GM18517 (cell line): ENCODE measurements at regions not wholly inside any gene's neighbourhood (a gene's known extent, or its start where the extent isn't known, plus 50 kb on each side); places are given as distances from the start of the nearest gene placed in this dataset.
A peak's percentile ranks its signal among the peaks of the same experiment; 100 is the strongest.
"Not testable (repeated sequence)": the region's sequence is repeated elsewhere in the genome, so short reads cannot be mapped to it uniquely, and the experiment has no call there.

Experiments
- ATAC-seq: cut with Tn5 transposase; IDR thresholded peaks from one replicate; pipeline ENCODE4 v1.9.1; 2021; ENCODE audit warnings: mild to moderate bottlenecking, moderate library complexity; ENCODE audit not compliant: unreplicated experiment

DNA sequence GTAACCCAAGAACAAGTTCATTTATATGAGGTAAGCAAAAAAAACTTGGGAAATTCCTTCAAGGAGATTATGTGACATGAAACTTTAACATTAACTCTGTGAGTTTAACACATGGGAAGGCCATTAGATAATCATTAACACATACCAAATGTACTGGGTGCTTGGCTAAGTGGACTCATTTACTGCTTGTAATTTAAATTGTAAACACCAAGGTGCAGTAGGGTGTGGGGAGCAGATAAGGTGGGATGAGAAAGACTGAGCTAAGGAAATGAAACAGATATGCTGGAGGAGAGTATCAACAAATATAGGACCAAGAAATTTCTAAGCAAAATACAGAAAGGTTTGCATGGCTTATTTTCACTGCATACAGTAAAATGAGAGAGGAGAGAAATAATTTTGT lies 2384.8 kb upstream of the ACO1 start:
- ATAC-seq: no peak

DNA sequence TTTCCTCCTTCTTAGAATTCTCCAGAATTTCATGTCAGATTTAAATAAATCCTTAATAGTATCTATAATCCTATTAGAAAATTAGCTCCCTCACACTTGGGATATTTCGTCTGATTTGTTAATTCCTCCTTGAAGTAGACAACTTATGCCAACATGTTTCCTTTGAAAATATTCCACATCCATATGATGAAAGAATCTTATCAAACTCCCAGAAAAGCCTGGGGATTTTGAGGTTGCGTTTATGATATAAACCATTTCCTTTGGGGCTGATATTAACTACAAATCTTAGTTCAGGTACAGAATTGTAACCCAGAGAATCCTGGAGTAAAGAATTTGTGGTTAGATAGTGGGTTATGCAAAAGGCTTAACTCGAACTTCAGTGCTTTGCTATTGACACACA lies 2373.8 kb upstream of the ACO1 start:
- no peak for ATAC-seq

DNA sequence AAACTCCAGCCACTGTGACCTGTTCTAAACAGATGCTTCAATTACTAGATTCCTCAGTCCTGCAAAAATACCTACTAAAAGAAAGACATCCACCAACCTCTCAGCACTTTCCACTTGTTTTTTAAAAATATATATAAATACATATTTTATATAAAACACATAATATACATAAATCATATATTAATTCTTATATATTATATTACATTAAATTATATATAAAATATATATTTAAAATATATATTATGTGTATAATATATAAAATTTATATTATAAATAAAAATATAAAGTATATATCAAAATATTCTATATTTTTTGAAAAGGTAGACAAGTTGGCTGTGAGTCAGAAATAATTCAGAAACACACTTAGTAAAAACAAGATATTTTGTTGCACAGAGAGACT lies 2371.8 kb upstream of the ACO1 start:
- no peak for ATAC-seq

DNA sequence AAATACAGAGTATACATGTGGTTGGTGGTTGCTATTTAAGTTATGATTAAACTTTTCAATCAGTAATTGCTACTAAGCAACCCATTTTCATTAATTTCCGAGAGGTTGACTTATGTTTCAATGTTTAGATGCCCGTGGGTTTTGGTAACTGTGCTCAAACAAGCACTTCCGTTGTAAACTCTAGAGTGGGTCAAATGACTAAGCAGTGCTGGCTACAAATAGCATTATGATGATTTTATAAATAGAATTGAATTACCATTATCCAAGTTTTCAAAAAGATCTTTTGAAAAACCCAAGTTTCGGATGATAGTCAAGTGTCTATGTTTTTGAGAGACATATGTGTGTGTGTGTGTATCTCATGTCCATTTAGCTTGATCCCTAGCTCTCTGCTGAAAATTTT lies 2369.4 kb upstream of the ACO1 start:
- no peak for ATAC-seq

DNA sequence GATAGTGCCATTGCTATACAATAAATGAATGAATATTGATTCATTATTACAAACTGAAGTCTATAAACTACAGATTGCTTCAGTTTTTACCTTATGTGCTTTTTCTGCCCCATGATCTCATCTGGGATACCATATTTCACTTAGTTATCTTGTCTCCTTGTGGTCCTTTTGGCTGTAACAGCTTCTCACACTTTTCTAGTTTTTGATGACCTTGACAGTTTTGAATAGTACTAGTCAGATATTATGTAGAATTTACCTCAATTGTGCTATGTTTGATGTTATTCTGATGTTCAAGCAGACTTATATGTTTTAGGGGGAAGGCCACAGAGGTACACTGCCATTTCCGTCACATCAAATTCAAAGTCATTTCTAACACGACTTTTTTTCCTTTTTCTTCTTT lies 2364.3 kb upstream of the ACO1 start:
- ATAC-seq: no peak

DNA sequence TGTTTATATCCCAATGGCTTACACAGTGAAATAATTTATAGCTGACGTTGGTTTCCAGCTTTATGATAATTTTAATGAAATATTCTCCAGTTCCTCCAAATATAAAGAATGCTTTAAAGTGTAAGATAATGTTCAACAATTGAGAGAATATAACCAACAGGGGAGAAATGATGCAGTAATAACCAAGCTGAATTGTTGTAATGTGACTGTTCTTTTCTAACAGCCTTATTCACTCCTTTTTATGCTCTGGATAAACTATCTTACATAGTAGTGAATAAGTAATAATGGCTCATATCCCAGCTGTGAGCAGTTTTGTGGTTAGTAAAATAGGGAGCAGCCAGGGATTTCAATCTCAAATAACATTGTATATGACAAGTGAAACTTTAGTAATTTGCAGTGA lies 2348.7 kb upstream of the ACO1 start:
- no peak for ATAC-seq

DNA sequence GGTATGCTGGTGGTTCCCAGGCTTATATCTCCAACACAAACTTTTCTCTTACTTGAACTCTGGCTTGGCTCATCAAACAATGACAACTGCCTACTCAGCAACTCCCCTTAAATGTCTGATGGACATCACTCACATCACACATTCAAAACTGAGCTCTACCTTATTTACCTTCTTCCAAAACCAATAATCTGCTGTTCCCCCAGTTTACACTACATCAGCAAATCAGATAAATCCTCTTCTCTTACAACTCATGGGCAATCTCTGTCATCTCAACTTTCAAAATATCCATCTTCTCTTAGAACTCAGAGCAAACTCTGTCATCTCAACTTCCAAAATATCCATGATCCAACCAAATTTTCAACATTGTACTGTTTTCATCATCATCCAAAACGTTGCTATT lies 2347.9 kb upstream of the ACO1 start:
- no peak for ATAC-seq

DNA sequence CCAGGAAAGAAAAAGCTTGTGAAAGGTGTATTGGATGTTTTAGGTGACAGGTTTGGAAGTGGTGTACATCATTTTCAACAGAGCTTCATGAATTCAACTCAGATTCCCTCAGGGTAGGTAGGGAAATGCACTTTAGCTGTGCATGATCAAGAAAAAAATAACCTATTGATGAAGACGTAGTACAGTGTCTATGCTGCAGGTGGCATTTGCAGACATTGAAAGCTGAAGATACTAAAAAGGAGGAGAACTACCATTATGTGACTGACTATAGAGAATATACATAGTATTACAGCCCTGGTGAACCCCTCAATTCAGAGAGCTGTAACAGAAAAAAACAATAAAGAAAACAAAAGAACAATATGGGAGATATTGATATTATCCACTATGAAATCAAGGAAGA lies 2344.7 kb upstream of the ACO1 start:
- no peak for ATAC-seq

DNA sequence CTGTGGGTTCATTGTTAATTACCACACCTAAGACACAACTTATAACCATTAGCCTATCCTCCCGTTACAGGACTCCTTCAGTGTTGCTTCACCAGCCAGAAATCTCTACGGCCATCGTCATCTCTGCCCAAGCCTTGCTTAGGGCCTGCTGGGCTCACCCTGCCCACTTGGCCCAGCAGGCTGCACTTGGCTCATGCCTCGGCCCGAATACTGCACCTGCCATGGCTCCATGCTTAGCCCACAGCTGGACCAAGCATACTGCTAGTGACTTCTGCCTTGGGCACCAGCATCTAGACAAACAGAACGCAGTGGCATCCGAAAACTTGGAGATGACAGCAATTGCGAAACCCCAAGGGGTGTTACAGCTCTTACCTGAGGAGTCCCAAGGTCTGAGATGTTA lies 2336.0 kb upstream of the ACO1 start:
- ATAC-seq: no peak

DNA sequence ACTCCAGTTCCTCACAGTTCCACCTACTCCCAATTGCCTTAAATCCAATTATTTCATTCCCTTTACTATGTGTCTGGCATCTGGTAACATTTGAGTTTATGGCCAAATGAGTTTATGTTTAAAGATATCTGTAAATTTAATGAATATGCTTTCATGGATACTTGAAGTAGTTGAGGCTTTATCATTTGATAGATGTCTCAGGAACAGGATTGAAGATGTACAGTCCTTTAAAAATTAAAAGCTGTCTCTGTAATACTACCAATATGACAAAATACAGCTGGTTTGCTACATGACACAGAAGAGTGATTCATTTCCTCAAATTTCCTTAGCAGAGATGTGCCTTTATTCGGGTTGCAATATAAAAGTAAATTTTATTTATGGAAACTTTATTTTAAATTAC lies 2326.0 kb upstream of the ACO1 start:
- no peak for ATAC-seq

DNA sequence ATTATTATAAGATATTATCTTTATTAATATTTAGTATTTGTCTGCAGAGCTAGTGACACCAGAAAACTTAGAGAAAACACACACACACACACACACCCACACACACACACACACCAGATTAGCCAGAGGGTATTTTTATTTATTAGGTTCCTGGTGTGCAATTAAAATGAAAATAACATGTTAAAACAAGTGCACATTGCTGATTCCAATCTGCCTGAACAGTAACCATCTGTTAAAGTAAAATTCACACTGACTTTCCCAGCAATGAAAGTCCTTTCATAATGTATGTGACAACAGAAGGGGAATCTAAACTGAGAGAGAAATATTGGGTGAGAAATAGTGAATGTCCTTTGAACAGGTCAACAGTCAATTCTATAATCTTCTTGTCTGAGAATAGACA lies 2323.5 kb upstream of the ACO1 start:
- no peak for ATAC-seq

DNA sequence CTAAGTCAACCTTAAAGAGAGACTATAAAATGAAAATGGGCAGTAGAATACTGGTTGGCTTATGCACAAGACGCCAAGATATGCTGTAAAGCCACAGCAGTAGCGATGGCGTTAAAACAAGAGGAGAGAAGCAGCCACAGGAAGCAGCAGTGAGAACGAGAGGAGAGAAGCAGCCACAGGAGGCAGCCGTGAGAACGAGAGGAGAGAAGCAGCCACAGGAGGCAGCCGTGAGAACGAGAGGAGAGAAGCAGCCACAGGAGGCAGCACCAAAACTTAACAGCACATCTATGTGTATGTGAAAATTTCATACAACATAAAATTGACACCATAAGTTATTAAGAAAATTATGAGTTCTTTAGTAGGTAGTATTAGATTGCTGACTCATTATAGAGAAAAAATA lies 2318.6 kb upstream of the ACO1 start:
- ATAC-seq: no peak

DNA sequence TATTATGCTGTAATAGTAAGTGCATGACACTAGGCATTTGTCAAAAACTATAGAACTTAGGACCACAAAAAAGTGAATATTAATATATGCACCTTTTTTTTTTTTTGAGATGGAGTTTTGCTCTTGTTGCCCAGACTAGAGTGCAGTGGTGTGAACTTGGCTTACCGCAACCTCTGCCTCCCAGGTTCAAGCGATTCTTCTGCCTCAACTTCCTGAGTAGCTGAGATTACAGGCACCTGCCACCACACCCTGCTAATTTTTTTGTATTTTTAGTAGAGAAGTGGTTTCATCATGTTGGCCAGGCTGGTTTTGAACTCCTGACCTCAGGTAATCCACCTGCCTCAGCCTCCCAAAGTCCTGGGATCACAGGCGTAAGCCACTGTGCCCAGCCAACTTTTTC lies 2315.2 kb upstream of the ACO1 start:
- ATAC-seq: not testable (repeated sequence)

DNA sequence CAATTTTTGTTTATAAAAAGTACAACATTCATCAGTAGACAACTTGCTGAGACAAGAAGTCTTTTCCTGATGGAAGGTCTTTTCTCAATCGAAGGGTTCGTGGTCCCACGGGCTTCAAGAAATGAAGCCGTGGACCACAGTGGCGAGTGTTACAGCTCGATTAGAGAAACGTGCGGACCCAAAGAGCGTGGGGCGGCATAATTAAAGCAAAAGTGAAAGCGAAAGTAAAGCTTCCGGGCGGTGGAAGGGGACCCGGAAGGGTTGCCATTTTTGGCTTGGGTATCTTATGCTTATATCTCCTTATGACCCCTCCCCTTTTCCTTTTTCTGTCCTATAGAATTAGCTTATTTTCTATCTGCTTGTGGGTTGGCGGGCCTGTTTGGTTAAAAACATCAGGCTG lies 2309.4 kb upstream of the ACO1 start:
- ATAC-seq: no peak

DNA sequence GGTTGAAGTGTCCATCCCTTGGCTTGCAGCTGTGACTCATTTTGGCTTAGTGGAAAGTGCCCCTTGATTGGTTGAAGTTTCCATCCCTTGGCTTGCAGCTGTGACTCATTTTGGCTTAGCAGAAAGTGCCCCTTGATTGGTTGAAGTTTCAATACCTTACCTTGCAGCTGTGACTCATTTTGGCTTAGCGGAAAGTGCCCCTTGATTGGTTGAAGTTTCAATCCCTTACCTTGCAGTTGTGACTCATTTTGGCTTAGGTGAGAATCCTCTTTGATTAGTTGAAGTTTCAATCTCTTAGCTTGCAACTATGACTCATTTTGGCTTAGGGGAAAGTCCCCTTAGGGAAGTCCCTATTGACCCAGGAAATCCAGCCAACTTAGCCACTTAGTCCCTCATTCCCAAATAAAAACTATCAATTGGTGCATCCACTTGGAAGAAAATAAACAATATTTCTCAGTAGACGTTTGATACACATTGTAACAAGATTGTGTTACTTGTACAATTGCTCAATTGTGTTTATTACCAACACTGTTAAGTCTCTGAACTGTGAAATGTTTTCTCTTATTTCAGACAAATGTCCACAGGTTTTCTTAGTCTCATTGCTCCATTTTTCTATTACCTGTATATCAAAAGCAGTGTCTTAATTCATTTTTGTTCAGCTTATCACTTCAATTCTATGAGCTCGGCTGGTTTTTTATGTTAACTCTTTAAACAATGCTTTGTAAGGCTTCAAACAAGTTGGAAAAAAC lies 2308.8 kb upstream of the ACO1 start:
- ATAC-seq: peak; percentile 80

DNA sequence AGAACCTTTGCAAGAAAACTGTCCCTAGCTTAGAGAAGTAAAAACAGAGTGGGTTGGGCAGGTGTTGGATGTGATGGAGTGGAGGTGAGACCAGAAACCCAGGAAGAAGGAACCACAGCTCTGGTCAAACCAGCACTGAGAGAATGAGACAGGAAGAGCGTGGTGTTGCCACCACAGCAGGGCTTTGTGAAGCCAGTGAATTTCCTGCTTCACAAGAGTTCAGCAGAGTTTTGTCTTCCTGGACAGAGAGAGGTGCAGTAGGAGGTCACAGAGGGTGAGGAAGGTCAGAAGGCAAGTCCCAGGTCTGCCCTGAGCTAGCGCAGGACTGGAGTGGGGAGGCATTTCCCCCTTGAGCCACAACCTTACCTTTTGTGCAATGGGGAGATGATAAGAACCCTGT lies 2306.2 kb upstream of the ACO1 start:
- ATAC-seq: no peak

DNA sequence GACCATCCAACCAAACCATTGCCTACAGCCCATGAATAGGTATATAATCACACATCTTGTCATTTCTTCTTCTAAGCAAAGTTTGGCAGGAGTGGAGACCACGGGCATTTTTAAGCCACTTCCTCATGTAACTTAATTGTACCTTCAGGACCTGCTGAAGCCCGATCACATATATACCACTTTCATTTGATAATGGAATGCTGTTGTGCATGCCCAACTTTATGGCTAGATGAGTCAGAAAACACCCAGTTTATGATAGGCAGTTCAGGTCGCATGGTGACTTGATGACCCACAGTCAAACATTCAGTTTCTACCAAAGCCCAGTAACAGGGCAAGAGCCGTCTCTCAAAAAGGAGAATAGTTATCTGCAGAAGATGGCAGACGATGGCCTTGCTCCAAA lies 2295.0 kb upstream of the ACO1 start:
- ATAC-seq: no peak

DNA sequence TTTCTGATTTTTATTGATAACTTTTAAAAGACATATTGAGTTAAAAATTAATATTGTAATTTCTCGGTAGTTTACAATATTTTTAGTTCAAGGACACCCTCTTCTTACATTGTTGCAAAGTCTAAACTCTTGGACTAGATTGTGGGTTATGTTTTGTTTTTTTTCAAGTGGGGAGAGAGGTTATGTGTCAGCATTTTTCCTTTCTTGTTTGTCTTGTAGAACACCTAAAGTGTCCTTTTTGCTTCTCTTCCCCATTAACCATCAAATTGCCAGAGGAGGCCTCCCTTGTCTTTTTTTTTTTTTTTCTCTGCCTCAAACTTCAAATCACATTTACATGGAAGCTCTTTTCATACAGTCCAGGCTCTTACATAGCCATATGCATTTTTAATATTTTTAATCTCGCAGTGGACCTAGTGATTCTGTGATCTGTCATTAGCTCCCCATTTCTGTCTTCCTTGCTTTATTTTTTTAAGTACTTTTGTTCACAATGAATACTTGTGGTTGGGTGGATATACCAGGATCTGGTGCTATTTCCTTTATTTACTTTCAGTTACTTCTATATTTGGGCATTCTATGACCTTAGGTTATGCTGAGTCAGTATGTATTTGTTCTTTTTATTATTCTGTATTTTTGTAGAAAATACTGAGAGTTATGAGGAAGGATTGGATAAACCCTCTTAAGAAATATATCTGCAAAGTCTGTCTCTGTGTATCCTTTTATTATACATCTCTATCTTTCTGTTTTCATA lies 2280.6 kb upstream of the ACO1 start:
- no peak for ATAC-seq

DNA sequence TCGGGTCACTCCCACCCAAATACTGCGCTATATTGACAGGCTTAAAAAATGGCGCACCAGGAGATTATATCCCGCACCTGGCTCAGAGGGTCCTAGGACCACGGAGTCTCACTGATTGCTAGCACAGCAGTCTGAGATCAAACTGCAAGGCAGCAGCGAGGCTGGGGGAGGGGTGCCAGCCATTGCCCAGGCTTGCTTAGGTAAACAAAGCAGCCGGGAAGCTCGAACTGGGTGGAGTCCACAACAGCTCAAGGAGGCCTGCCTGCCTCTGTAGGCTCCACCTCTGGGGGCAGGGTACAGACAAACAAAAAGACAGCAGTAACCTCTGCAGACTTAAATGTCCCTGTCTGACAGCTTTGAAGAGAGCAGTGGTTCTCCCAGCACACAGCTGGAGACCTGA lies 2277.3 kb upstream of the ACO1 start:
- ATAC-seq: not testable (repeated sequence)

DNA sequence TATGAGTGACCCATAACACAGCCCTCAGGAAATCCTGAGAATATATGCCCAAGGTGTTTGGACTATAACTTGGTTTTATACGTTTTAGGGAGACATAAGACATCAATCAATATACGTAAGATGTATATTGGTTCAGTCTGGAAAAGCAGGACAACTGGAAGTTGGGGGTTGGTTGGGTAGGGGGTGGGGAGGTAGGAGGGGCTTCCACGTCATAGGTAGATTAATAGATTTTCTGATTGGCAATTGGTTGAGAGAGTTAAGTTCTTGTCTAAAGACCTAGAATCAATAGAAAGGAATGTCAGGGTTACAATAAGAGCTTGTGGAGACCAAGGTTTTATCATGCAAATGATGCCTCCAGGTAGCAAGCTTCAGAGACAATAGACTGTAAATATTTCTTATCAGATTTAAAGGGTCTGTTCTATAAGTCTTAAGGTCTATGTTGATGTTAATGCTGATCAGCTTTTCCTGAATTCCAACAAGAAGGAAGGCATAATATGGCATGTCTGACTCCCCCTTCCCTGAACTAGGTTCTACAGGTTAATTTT lies 2267.7 kb upstream of the ACO1 start:
- ATAC-seq: no peak

DNA sequence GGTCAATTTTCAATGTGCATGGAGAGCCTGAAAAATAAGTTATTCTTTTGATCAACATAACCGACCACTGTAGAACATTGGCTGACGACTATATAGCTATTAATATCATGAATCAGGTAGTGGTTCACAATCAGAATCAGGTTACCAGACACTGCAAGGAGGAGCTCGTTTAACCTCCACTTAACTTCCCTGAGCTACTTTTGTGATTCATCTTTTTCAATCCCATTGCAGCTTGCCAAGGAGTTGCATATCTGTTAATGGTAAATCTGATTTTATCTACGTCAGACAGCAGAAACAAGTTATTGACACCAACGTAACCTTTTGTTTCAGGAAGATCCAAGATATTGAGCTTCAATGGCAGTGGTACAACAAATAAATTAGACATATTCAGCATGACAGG lies 2263.8 kb upstream of the ACO1 start:
- no peak for ATAC-seq

DNA sequence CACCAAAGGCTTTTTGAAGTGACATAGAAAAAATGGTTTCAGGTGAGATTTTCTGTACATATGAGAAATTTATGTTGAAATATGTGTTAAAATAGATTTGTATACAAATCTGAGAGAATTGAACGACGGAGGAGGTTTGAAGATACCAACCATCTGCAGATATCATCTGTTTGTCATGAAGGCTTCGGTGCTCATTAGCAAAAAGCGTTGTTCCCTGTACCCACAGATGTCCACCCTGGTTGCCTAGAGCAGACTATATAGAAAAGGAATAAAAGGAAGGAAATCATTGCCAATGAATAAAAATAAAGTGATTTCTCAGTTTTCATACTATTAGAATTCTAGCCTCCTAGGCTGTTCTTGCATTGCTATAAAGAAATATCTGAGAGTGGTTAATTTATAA lies 2262.8 kb upstream of the ACO1 start:
- ATAC-seq: no peak
